SK-N-SH treated with all-trans-retinoic acid at 6 μM for 48 hours (cell line): ENCODE measurements at regions not wholly inside any gene's neighbourhood (a gene's known extent, or its start where the extent isn't known, plus 50 kb on each side); places are given as distances from the start of the nearest gene placed in this dataset.

Experiments used
- ATAC-seq: fragments of 200-7000 bp; cut with Tn5 transposase; 3 replicates; pipeline ENCODE4 v1.9.1; 2020; ENCODE audit warnings: mild to moderate bottlenecking, moderate library complexity
- ARNTL ChIP-seq: fragments of 450-650 bp; formaldehyde crosslinking; IDR thresholded peaks from 2 replicates; pipeline ENCODE4 v1.5.0; 2020; ENCODE audit warnings: low read depth, mild to moderate bottlenecking, moderate library complexity, borderline replicate concordance
- BACH2 ChIP-seq: fragments of 250-450 bp; sonication (Bioruptor Pico); IDR thresholded peaks from 2 replicates; pipeline ENCODE4 v1.9.0; 2021; ENCODE audit warnings: mild to moderate bottlenecking, borderline replicate concordance
- CSDC2 ChIP-seq: fragments of 250-450 bp; sonication (Bioruptor Pico); IDR thresholded peaks from 2 replicates; pipeline ENCODE4 v1.5.0; 2020; ENCODE audit warnings: mild to moderate bottlenecking, moderate library complexity
- ESRRG ChIP-seq: fragments of 250-450 bp; sonication (Bioruptor Pico); IDR thresholded peaks from 2 replicates; pipeline ENCODE4 v1.6.1; 2021; ENCODE audit warnings: mild to moderate bottlenecking
- GLIS3 ChIP-seq: fragments of 250-450 bp; sonication (Bioruptor Pico); IDR thresholded peaks from 2 replicates; pipeline ENCODE4 v1.5.0; 2020; ENCODE audit warnings: mild to moderate bottlenecking, moderate library complexity
- ISL1 ChIP-seq: fragments of 250-450 bp; sonication (Bioruptor Pico); IDR thresholded peaks from 2 replicates; pipeline ENCODE4 v2.1.2; 2022; ENCODE audit warnings: mild to moderate bottlenecking, moderate library complexity
- OSR1 ChIP-seq: fragments of 250-450 bp; sonication (Bioruptor Pico); IDR thresholded peaks from 2 replicates; pipeline ENCODE4 v1.8.0; 2022; ENCODE audit warnings: moderate library complexity, mild to moderate bottlenecking, inconsistent platforms
- PPARA ChIP-seq: fragments of 250-450 bp; sonication (Bioruptor Pico); IDR thresholded peaks from 2 replicates; pipeline ENCODE4 v1.5.0; 2020; ENCODE audit warnings: mild to moderate bottlenecking, borderline replicate concordance
- RARB ChIP-seq: fragments of 250-450 bp; sonication (Bioruptor Pico); IDR thresholded peaks from 2 replicates; pipeline ENCODE4 v1.8.0; 2021; ENCODE audit warnings: mild to moderate bottlenecking, moderate library complexity
- SNAI2 ChIP-seq: fragments of 250-450 bp; sonication (Bioruptor Pico); IDR thresholded peaks from 2 replicates; pipeline ENCODE4 v1.5.0; 2020; ENCODE audit warnings: mild to moderate bottlenecking, moderate library complexity
- TCF4 ChIP-seq: fragments of 250-450 bp; sonication (Bioruptor Pico); IDR thresholded peaks from 2 replicates; pipeline ENCODE4 v1.8.0; 2021; ENCODE audit warnings: mild to moderate bottlenecking, moderate library complexity, borderline replicate concordance
- TOX ChIP-seq: fragments of 250-450 bp; sonication (Bioruptor Pico); IDR thresholded peaks from 2 replicates; pipeline ENCODE4 v1.8.0; 2021; ENCODE audit warnings: mild to moderate bottlenecking, moderate library complexity, borderline replicate concordance
- TSHZ2 ChIP-seq: fragments of 250-450 bp; sonication (Bioruptor Pico); IDR thresholded peaks from 2 replicates; pipeline ENCODE4 v1.5.0; 2020; ENCODE audit warnings: mild to moderate bottlenecking, moderate library complexity
- ZC3H10 ChIP-seq: fragments of 250-450 bp; sonication (Bioruptor Pico); IDR thresholded peaks from 2 replicates; pipeline ENCODE4 v1.5.1; 2021; ENCODE audit warnings: mild to moderate bottlenecking, moderate library complexity
- ZFP3 ChIP-seq: fragments of 250-450 bp; sonication (Bioruptor Pico); IDR thresholded peaks from 2 replicates; pipeline ENCODE4 v1.5.0; 2020; ENCODE audit warnings: mild to moderate bottlenecking, moderate library complexity
- ZFP30 ChIP-seq: fragments of 450-650 bp; formaldehyde crosslinking; IDR thresholded peaks from 2 replicates; pipeline ENCODE4 v1.5.0; 2022; ENCODE audit warnings: mild to moderate bottlenecking, moderate library complexity
- ZNF565 ChIP-seq: fragments of 450-650 bp; formaldehyde crosslinking; conservative IDR thresholded peaks from 2 replicates; pipeline ENCODE4 v1.5.0; 2020; ENCODE audit warnings: low read depth, mild to moderate bottlenecking, moderate library complexity
- ZNF70 ChIP-seq: fragments of 450-650 bp; formaldehyde crosslinking; IDR thresholded peaks from 2 replicates; pipeline ENCODE4 v1.5.0; 2020; ENCODE audit warnings: mild to moderate bottlenecking, moderate library complexity
- ZNF8 ChIP-seq: fragments of 450-650 bp; formaldehyde crosslinking; IDR thresholded peaks from 2 replicates; pipeline ENCODE4 v1.5.0; 2020; ENCODE audit warnings: mild to moderate bottlenecking, moderate library complexity
- TF ChIP-seq, protein P1 (sequence below): fragments of 250-450 bp; sonication (Bioruptor Pico); IDR thresholded peaks from 2 replicates; pipeline ENCODE4 v1.8.0; 2021; ENCODE audit warnings: low read depth, mild to moderate bottlenecking, moderate library complexity, borderline replicate concordance
- TF ChIP-seq, protein P2 (sequence below): fragments of 250-450 bp; sonication (Bioruptor Pico); IDR thresholded peaks from 2 replicates; pipeline ENCODE4 v1.8.0; 2020; ENCODE audit warnings: mild to moderate bottlenecking, moderate library complexity, borderline replicate concordance
- TF ChIP-seq, protein P3 (sequence below): fragments of 250-450 bp; sonication (Bioruptor Pico); IDR thresholded peaks from 2 replicates; pipeline ENCODE4 v1.5.1; 2020; ENCODE audit warnings: low read depth, mild to moderate bottlenecking, moderate library complexity

GRCh38 chr4:180189666-180190065 is 2053.5 kb upstream of the TENM3 start:
- ATAC-seq = no peak
- no peak for TF ChIP-seq TOX (CRISPR knock-in tag)
- TF ChIP-seq ZFP30 = no peak
- no peak for TF ChIP-seq GLIS3 (CRISPR knock-in tag)
- TF ChIP-seq ARNTL = no peak
- no peak for TF ChIP-seq TSHZ2 (CRISPR knock-in tag)
- TF ChIP-seq RARB (CRISPR knock-in tag) = no peak
- TF ChIP-seq, protein P1, sequence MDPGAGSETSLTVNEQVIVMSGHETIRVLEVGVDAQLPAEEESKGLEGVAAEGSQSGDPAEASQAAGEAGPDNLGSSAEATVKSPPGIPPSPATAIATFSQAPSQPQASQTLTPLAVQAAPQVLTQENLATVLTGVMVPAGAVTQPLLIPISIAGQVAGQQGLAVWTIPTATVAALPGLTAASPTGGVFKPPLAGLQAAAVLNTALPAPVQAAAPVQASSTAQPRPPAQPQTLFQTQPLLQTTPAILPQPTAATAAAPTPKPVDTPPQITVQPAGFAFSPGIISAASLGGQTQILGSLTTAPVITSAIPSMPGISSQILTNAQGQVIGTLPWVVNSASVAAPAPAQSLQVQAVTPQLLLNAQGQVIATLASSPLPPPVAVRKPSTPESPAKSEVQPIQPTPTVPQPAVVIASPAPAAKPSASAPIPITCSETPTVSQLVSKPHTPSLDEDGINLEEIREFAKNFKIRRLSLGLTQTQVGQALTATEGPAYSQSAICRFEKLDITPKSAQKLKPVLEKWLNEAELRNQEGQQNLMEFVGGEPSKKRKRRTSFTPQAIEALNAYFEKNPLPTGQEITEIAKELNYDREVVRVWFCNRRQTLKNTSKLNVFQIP (CRISPR knock-in tag) = no peak
- TF ChIP-seq CSDC2 (CRISPR knock-in tag) = no peak
- TF ChIP-seq ZNF565 (CRISPR knock-in tag) = no peak
- TF ChIP-seq, all 23 proteins: peak for 0

DNA sequence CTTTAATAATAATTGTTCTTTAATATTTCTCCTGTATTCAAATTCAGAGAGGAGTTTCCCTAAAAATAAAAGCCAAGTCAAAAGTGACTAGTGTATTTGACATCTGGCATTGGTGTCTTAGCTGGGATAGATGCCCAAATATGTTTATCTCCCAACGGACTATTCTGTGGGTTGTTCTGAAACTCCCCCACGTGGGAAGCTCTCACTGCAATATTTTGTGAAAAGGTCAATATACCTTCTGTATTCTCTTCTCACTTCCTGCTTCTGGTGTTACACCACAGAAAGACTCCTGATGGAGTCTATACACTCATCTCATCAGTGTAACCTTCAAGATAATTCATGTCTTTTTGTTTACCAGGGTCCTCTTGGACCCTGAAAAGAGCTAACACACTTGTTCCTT is 2052.8 kb upstream of the TENM3 start:
- TF ChIP-seq ZNF8 (CRISPR knock-in tag) (no peak), RARB (CRISPR knock-in tag) (no peak), ZFP3 (CRISPR knock-in tag) (no peak), ISL1 (no peak), ZNF70 (CRISPR knock-in tag) (no peak), ESRRG (CRISPR knock-in tag) (no peak), BACH2 (CRISPR knock-in tag) (no peak), CSDC2 (CRISPR knock-in tag) (no peak), GLIS3 (CRISPR knock-in tag) (no peak), ZNF565 (CRISPR knock-in tag) (no peak), TOX (CRISPR knock-in tag) (no peak), ZC3H10 (CRISPR knock-in tag) (no peak), ZFP30 (no peak), PPARA (CRISPR knock-in tag) (no peak), TCF4 (CRISPR knock-in tag) (no peak), SNAI2 (CRISPR knock-in tag) (no peak)
- TF ChIP-seq, protein P2, sequence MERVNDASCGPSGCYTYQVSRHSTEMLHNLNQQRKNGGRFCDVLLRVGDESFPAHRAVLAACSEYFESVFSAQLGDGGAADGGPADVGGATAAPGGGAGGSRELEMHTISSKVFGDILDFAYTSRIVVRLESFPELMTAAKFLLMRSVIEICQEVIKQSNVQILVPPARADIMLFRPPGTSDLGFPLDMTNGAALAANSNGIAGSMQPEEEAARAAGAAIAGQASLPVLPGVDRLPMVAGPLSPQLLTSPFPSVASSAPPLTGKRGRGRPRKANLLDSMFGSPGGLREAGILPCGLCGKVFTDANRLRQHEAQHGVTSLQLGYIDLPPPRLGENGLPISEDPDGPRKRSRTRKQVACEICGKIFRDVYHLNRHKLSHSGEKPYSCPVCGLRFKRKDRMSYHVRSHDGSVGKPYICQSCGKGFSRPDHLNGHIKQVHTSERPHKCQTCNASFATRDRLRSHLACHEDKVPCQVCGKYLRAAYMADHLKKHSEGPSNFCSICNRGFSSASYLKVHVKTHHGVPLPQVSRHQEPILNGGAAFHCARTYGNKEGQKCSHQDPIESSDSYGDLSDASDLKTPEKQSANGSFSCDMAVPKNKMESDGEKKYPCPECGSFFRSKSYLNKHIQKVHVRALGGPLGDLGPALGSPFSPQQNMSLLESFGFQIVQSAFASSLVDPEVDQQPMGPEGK (CRISPR knock-in tag) = no peak
- TF ChIP-seq, all 23 proteins: peak for 0
- ATAC-seq = no peak

- no peak for ATAC-seq
- TF ChIP-seq TCF4 (CRISPR knock-in tag) (no peak), ZFP30 (no peak), TOX (CRISPR knock-in tag) (no peak), ZNF565 (CRISPR knock-in tag) (no peak), TSHZ2 (CRISPR knock-in tag) (no peak), ZC3H10 (CRISPR knock-in tag) (no peak), OSR1 (no peak), ZNF70 (CRISPR knock-in tag) (no peak), BACH2 (CRISPR knock-in tag) (no peak), ZNF8 (CRISPR knock-in tag) (no peak), SNAI2 (CRISPR knock-in tag) (no peak), ZFP3 (CRISPR knock-in tag) (no peak), ESRRG (CRISPR knock-in tag) (no peak), CSDC2 (CRISPR knock-in tag) (no peak)
- TF ChIP-seq, protein P1 (CRISPR knock-in tag) = no peak
- TF ChIP-seq, protein P3, sequence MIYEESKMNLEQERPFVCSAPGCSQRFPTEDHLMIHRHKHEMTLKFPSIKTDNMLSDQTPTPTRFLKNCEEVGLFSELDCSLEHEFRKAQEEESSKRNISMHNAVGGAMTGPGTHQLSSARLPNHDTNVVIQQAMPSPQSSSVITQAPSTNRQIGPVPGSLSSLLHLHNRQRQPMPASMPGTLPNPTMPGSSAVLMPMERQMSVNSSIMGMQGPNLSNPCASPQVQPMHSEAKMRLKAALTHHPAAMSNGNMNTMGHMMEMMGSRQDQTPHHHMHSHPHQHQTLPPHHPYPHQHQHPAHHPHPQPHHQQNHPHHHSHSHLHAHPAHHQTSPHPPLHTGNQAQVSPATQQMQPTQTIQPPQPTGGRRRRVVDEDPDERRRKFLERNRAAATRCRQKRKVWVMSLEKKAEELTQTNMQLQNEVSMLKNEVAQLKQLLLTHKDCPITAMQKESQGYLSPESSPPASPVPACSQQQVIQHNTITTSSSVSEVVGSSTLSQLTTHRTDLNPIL (CRISPR knock-in tag) = no peak
- TF ChIP-seq, protein P2 (CRISPR knock-in tag) = no peak
Measured at GRCh38 chr4:180197471-180197870, 2045.7 kb upstream of the TENM3 start.
